Retinal pigment epithelial cell (primary cell): ENCODE measurements at regions not wholly inside any gene's neighbourhood (a gene's known extent, or its start where the extent isn't known, plus 50 kb on each side); places are given as distances from the start of the nearest gene placed in this dataset.

Experiments used
- DNase-seq: peaks from one replicate; pipeline ENCODE4 v3.0.0-alpha.2; 2010; ENCODE audit warnings: low read depth
- H3K4me3 ChIP-seq: 2 replicates; pipeline ENCODE4 v1.5.1; 2011; ENCODE audit warnings: mild to moderate bottlenecking, low read length, control low read depth, moderate library complexity
- CTCF ChIP-seq: conservative IDR thresholded peaks from 2 replicates; pipeline ENCODE4 v1.5.1; 2011; ENCODE audit warnings: low read depth, low read length, control low read depth, inconsistent platforms

GRCh38 chr4:96044971-96045370, 205.1 kb downstream of the PDHA2 start:
- no peak for TF ChIP-seq CTCF
- no peak overlapping the region for H3K4me3 ChIP-seq
- DNase-seq, result no peak

GRCh38 chr4:96052827-96053226, 212.9 kb downstream of the PDHA2 start:
- no peak overlapping the region for H3K4me3 ChIP-seq
- DNase-seq, result no peak
- TF ChIP-seq CTCF, result no peak

GRCh38 chr4:96056346-96056934, 216.5 kb downstream of the PDHA2 start:
- no peak for DNase-seq
- no peak overlapping the region for H3K4me3 ChIP-seq
- TF ChIP-seq CTCF, result no peak

- DNase-seq, result no peak
- no peak overlapping the region for H3K4me3 ChIP-seq
- TF ChIP-seq CTCF, result no peak
These were observed 223.7 kb downstream of the PDHA2 start for GRCh38 chr4:96063639-96064038.

GRCh38 chr4:96073461-96073860, 233.6 kb downstream of the PDHA2 start:
- TF ChIP-seq CTCF, result no peak

GRCh38 chr4:96092151-96092705, 252.3 kb downstream of the PDHA2 start:
- no peak for TF ChIP-seq CTCF
- H3K4me3 ChIP-seq, result no peak overlapping the region
- DNase-seq, result no peak

More at GRCh38 chr4:96073461-96073860, 233.6 kb downstream of the PDHA2 start:
- DNase-seq, result no peak
- no peak overlapping the region for H3K4me3 ChIP-seq

GRCh38 chr4:96093057-96093456, 253.2 kb downstream of the PDHA2 start:
- no peak for DNase-seq
- H3K4me3 ChIP-seq, result no peak overlapping the region
- TF ChIP-seq CTCF, result no peak
